Sciatic nerve (tissue), 2 donors: ENCODE measurements at regions not wholly inside any gene's neighbourhood (a gene's known extent, or its start where the extent isn't known, plus 50 kb on each side); places are given as distances from the start of the nearest gene placed in this dataset.

Experiments
- ATAC-seq: fragments of 200-7000 bp; cut with Tn5 transposase; one replicate; pipeline ENCODE4 v1.9.1; 2020; ENCODE audit warnings: mild to moderate bottlenecking, moderate library complexity
- DNase-seq: peaks from one replicate; pipeline ENCODE4 v3.0.0-alpha.2; 2020; ENCODE audit warnings: low spot score
- intact Hi-C: fragments of 100-400 bp; cut with DNase I; formaldehyde crosslinking; loops from one replicate; pipeline ENCODE4 v1.14.2; 2022
- donor health status: DM: no; HTN: no; CAD: no.
- donor health status: DM: no; HTN: no; CAD: no.

DNA sequence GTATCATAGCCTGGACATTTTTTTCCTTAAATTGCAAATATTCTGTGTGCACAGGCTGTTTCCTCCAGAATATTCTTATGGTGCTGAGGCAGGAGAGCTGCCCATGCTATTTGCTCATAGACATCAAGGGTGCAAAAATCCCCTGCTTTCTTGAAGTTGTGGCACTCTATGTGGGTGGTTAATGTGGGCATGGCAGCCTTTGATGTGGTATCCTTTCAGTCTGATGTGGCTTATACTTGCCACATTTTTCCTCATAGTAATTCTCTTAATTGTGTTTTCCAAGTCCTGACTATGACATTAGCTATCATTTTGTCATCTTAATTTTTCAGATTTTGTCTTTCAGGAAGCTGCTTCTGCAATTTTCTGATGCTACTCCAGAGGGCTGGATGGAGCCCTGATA is 353.3 kb downstream of the YTHDC2 start:
- ATAC-seq: no peak
- no peak for DNase-seq
- intact Hi-C loops: no loop called here

DNA sequence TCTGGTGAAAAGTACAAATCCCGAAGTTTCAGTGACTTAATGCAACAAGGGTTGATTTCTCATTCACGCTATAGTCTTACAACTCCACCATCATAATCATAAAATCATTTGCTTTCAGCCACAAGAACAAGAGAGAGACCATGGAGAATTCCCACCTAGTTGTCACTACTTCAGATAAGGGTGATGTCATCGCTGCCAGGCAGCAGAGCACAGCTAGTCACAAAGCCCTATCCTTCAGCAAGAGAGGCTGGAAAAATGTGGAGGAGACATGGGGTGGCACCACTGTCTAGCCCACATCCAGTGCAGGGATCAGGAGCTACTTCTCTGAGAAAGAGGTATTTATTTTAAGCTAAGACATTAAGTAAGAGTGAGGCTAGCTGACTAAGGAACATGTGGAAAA is 356.1 kb downstream of the YTHDC2 start:
- no peak for DNase-seq
- no peak for ATAC-seq
- intact Hi-C loops: no loop called here

DNA sequence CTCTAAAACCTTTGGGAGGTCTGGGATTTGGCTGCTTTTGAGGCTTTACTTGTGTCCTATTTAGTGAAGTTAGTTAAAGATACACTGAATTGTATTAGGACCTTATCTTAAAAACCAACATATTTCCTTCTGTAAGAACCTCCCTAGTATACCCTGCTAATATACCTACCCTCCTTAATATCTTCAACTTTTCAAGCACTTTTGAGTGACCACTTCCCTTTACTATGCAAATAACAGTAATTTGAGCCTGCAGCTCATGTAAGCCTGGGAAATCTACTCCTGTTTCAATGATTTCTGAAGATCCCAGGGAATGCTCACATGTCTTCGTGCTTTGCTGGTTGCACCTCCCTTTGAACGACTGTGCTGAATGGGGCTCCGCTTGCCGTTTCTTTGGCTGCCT is 358.5 kb downstream of the YTHDC2 start:
- ATAC-seq: no peak
- no peak for DNase-seq
- intact Hi-C loops: no loop called here

DNA sequence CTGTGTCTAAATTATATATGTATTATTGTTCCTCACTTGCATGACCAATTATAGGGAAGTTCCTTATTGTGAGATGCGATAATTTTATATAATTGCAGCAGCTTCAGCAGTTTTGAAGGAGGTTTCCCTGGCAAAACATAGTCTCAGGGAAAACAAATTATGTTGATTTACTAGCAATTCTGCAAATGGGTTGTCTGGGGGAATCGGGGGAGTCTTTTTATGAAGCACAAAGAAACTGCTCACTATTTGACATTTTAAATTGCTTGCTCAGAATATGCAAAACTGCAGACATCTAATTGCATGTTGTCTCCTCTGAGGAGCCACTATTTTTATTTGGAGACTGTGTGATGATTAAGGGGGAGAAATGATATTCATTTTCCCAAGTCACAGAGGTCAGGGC is 361.6 kb downstream of the YTHDC2 start:
- DNase-seq: no peak
- ATAC-seq: no peak
- intact Hi-C loops: no loop called here

DNA sequence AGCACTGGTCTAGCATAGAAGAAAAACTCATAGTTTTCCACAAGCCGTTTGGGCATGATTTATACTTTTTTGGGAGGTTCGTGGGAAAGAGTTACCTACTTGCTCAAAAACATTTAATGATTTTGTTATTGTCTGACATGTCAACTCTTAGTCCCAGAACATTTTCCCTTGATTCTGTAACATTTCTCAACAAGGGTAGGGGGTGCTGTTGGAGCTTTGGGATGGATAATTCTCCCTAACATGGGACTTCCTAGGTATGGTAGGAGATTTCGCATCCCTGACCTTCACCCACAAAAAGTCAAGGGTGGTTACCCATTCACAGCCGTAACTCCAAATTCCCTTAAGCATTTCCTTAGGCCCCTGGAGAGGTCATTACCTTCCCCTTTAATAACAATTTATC is 378.0 kb downstream of the YTHDC2 start:
- no peak for ATAC-seq
- no peak for DNase-seq
- intact Hi-C loops: no loop called here

DNA sequence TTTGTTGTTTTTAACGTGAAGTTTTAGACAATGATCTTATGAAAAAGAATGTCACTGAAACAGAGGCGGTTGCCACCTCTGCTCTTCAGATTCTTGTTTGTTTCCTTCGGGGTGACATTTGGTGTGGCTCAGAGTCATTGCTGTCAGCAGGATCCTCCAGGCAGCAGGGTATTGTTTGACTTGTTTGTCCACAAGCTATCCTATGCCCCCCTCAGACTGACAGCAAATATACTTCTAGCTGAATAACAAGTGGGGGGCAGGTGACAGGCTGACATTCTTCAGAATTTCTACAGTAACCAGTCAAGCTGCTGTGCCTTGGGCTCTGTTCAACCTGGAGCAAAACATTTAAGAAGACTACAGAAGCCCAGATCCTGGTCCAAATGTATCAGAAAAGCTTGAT is 383.3 kb downstream of the YTHDC2 start:
- DNase-seq (no peak), ATAC-seq (no peak)
- intact Hi-C loops: no loop called here

DNA sequence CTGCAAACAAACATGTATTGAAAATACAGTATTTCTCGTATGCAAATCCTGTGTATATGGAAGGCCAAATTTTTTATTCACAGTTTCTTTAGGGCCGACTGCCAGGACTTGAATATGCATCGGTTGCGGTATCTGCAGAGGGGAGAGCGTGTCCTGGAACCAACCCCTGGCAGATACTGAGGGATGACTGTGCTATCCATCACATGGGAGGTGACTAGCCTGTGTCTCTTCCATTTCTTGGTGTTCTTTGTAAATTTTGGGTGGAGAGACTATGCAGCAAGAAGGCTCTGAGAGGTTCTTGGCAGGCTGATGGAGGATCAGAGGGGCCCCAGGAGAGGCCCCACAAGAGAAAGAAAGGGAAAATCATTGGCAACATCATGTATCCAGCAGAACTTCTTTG is 384.3 kb downstream of the YTHDC2 start:
- ATAC-seq (no peak), DNase-seq (no peak)
- intact Hi-C loops: no loop called here

DNA sequence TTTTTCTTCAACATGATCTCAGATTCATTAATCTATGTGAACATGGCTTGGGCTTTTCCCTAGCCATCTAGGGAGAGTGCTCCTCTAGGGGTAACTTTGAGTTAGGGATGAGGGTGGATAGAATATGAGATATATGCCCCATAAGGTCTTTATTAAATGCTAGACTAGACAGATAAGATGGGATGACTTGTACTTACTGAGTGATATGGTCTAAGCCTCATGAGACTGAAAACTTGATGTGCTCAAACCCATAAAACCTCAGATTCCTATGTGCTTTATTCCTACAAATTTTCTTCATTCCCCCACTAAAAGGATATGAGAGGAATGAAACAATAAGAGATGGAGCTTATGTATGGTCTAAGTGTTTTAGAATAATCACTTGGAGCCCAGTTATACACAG is 386.6 kb downstream of the YTHDC2 start:
- no peak for ATAC-seq
- DNase-seq: no peak
- intact Hi-C loops: no loop called here

DNA sequence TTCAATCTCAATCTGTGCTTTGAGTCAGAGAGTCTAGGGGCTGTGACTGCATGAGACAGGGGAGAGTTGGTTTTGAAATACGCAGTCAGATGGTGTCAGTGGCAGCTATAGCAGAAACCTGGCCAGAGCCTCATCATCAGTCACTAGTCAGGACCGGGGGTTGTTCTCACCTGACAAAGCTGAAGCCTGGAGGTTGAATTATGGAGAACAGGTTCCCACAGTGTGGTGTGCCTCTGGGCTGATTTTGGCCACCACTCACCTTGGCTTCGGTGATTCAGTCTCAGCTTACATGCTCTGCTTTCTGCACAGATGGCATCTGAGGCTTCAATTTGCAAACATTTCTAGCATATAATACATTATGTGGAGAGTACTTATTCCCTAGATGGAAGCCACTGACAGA is 387.3 kb downstream of the YTHDC2 start:
- ATAC-seq (no peak), DNase-seq (no peak)
- intact Hi-C loops: no loop called here

DNA sequence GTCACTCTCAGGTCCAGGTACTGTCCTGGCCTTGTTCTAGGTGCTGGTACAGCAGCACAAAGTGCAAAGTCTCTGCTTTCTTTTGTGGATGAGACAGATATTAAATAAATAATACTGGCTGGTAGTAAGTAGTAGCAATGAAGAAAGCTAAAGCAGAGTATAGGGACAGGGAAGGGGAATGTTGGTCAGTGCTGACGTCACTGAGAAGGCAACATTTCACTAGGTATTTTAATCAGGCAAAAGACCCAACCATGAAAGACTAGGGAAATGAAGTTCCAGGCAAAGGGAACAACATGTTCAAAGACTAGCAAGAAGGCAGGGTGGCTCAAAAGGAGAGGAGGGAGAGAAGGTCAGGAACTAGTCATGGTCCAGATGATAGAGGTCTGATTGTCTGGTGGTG is 388.2 kb downstream of the YTHDC2 start:
- ATAC-seq: no peak
- intact Hi-C loops: no loop called here
- DNase-seq: no peak

DNA sequence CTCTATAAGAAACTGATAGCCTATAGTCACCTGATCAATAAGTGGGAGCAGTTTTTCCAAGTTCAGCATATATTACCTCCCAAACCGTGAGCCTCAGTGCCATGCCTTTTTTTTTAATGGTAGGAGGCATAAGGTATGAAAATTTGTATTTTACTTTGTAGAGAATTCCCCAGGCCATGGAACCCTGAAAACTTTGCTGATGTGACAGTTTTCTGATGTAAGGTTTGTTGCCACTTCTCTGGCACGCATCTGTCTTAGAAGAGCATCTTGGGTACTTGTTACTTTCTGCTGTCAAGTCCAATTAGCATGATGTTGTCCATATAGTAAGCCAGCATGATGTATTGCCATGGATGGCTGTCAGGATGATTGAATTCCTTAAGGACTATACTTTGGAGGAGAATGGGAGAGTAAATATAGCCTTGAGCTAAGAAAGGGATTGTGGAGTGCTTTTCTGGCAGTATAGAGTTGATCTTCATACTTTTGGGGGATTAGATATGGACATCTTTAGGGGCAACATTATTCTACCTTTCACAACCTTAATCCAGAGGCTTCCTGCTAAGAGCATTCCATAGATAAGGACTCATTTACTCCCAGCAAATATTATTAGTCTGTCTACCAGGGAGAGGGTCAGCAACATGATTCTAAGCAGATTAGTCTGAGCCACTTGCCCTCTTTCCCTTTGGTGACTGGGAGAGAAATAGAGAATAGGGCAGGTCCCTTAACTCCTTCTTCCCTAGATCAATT is 389.6 kb downstream of the YTHDC2 start:
- ATAC-seq (no peak), DNase-seq (no peak)
- intact Hi-C loops: no loop called here

DNA sequence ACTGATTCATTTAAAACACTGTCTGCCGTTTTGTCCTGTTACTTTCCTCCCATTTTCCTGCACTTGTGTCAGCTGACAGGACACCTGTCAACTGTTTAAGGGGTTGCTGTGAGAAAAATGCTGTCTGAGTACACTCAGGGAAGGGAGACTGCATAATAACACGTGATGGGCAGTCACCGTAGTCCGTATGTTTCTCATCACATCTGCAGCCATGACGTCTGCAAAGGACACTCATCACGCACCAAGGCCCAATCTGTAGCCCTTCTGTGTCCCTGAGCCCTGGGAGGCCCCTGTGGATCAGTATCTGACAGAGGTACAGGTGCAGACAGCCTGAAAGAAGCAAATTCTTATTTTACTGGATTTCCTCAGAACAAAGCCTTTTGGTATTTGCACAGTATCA is 396.3 kb downstream of the YTHDC2 start:
- ATAC-seq (no peak), DNase-seq (no peak)
- intact Hi-C loops: no loop called here

DNA sequence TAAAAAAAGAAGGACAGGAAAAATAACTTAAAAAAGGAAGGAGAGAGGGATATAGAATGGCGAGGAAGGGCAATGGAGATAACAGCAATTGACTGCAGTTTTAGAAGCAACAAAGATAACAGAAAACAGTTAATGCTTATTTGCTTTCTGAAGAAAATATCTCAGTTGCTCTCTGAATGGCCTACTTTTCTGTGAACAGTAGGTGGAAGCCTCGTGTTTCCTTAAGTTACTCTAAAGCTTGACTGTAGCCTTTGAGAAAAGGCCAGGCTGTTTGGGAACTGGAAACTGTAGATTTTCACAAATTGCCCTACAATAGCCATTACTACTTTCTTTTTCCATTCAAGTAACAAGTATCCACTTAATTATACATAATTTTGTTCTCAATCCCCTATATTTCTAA is 404.5 kb downstream of the YTHDC2 start:
- intact Hi-C loops: no loop called here
- ATAC-seq: no peak
- DNase-seq: no peak

DNA sequence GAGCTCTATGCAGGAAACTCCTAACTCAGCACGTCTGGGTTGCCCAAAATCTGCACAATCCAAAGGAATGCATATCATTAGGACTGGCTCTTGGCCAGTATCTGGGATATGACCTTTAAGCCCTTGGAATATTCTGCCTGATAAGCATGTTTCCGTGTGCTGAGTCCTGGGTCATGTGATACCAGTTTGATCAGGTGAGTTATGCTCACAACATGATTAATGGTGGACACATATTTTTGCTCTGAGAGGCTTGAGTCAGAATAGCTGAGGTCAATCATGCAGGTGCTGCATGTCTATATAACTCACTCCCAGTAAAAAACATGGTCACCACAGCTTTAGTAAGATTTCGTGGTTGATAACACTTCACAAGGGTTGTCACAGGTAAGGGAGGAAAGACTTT is 408.8 kb downstream of the YTHDC2 start:
- ATAC-seq: no peak
- intact Hi-C loops: no loop called here

DNA sequence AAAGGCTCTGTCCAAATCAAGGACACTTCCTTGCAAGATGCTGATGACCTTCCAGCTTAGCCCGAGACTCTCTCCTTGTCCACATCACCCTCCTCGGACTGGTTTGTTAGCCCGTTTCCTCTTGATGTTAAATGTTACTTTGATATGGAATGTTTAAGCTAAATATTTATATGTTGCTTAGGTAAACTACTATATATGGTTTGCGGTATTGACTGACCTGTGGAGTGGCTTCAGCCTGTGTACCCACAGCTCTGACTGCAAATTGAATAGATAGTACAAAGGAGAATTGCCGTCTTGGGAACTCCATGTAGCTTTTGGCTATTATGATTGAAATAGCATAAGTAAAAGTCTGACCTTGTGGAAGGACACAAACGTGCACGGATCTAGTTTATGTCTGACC is 422.0 kb downstream of the YTHDC2 start:
- no peak for DNase-seq
- no peak for ATAC-seq
- intact Hi-C loops: no loop called here

More for the DNA sequence above, 408.8 kb downstream of the YTHDC2 start:
- DNase-seq: no peak

DNA sequence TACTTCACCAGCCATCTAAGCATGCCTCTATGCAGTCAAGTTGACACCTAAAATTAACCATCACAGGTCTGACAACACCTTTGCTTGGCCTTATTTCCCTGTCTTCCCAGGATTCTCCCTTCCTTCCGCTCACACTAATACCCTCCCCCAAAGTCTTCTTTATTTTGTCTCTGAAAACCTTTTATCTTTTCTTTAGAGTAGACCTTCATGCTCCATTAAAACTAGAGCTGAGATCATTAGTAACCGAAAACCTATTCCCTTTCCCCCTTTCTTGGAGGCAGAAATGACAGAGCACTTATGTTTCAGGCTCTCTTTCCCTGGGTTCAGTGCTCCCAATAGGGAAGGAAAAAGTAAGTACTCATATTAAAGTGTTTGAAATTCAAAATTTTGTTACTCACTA is 423.8 kb downstream of the YTHDC2 start:
- ATAC-seq (no peak), DNase-seq (no peak)
- intact Hi-C loops: no loop called here

DNA sequence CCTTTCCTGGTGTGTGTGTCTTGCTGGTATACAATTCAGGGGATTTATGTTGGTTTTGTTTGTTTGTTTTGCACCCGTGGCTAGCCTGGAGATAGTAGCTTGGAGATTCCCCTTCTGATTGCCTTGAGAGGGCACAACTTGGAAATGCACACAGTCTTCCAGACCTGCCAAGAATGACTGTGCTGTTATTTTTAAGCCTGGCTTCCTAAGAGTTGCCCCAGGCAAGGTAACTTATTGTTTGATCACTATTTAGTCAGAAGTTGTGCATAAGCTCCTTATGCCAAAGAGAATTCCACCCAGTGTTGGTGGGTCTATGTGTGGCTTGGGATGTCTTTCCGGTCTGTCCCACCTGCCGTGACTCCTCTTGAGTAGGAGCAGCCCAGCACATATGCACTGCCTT is 421.9 kb upstream of the KCNN2 start:
- DNase-seq: no peak
- ATAC-seq: no peak
- intact Hi-C loops: no loop called here

DNA sequence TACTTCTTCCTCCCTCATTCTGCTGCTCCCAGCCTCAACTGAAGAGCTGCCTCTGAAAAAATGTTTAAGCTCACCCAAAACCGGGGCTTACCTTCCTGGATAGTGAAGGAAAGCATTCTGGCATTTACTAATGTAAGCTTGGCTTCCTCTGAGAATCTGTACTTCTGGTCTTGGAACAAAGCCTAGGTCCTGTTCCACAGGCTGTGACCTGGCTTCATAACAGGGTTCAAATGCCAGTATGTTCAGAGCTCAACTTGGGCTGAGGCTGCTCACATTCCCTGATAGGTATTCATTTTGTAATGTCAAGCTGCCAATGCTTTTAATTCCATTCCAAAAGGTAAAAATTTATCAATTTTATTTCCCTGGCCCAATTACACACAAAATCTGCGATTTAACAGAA is 411.7 kb upstream of the KCNN2 start:
- ATAC-seq: no peak
- DNase-seq: no peak
- intact Hi-C loops: no loop called here

DNA sequence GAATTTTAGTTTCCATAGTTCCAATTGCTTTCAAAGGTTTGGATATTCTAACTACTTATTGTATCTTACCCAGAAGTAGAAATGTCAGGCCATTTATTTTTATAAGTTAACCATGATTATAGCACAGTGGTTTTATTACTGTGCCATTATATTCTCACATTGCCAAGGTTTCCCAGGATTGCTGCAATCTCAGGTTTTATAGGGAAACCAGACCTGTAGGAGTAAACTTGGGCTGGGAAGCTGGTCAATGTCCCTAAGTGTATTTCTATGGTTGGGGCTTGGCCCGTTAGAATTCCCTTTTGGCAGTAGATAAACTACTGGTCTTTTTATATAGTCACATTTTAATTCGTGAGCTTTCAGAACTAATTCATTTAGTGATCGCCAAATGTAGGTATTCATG is 396.6 kb upstream of the KCNN2 start:
- no peak for ATAC-seq
- intact Hi-C loops: no loop called here
- no peak for DNase-seq

DNA sequence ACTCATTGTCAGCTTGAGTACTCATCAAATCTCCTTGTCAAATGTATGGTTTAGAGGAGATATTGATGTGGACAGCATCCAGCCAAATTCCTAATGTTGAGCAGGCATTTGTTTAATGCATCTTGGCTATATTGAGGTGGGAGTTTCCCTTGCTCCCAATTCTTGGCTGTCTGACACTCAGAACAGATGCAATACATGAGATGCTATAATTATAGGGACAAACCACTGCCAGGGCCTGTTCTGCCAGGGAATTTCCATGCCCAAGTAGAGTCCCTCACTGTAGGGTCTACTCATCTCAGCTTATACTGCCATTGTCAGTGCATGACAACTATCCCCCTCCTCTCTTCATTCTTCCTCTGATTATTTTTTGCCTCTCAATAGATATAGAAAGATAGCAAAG is 392.0 kb upstream of the KCNN2 start:
- intact Hi-C loops: no loop called here
- DNase-seq (no peak), ATAC-seq (no peak)

DNA sequence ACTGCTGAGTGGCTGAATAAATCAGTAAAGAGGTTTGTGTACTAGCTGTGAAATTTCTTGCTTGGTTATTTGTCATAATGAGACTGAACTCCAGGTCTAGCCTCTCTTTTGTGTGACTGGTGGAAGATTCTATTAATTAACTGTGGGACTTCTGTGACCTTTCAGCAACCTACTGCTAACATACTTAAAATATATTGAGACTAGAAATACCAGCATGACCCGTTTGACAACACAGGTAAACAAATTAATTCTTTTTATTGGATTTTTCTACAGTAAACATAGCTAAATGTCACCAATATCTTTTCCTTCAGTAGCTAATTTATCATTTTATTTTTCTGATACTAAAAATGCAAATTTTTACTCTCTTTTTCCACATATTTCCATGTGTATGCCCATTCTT is 390.4 kb upstream of the KCNN2 start:
- ATAC-seq (no peak), DNase-seq (no peak)
- intact Hi-C loops: no loop called here

DNA sequence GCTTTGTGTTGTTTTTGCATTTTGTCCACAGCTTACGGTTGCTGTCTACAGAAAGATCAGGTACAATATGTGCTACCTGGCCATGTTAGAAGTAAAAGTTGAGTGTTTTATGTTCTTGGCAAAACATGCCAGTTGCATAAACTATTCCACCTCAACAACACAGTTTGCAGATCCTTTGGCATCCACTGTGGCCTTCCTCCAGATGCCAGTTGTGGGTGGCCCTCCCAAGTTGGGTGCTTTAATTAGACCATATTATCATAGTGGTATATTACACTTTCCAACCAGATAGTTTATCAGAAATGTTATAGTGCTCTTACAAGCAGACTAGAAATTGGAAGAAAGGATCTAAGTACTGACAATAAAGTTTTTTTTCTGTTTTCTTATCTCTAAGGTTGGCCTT is 386.9 kb upstream of the KCNN2 start:
- no peak for ATAC-seq
- intact Hi-C loops: no loop called here

More for the DNA sequence above, 386.9 kb upstream of the KCNN2 start:
- no peak for DNase-seq
